ENCODE measurements at regions not wholly inside any gene's neighbourhood (a gene's known extent, or its start where the extent isn't known, plus 50 kb on each side); places are given as distances from the start of the nearest gene placed in this dataset.

GRCh38 chr10:4191354-4191753 lies 406.3 kb upstream of the KLF6 start:
- no peak for TF ChIP-seq CTCF (IDR thresholded peaks at IDR 0.05)
- Histone ChIP-seq H3K4me3 (no peak overlapping the region), H3K27ac (no peak overlapping the region)
- DNase-seq (ENCODE audit: low spot score): no peak

GRCh38 chr10:4190876-4191275 lies 405.9 kb upstream of the KLF6 start:
- Histone ChIP-seq H3K27ac (no peak overlapping the region), H3K4me3 (no peak overlapping the region)
- TF ChIP-seq CTCF (IDR thresholded peaks at IDR 0.05): no peak
- DNase-seq (ENCODE audit: low spot score): no peak

- Histone ChIP-seq H3K27ac (no peak overlapping the region), H3K4me3 (no peak overlapping the region)
- no peak for TF ChIP-seq CTCF (IDR thresholded peaks at IDR 0.05)
- DNase-seq (ENCODE audit: low spot score): no peak
These were observed 404.3 kb upstream of the KLF6 start for GRCh38 chr10:4189281-4189680.

DNA sequence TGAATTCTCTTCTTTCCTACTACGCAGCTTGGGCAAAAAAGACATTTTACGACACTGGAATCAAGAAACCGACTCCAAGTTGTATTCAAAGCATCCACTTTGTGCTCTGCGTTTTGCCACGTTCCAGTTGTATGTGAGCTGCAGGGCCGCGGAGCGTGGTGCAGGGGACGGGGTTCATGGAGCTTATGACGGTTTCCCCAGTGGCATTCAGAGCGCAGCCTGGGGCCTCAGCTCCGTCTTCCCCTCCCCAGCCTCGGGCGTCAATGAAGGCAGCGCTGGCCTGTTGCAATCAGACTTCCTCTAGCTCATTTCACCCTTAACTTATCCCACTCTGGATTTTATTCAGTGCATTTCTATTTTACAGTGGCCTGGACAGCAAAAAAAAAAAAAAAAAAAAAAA lies 403.4 kb upstream of the KLF6 start:
- no peak overlapping the region for H3K4me3 ChIP-seq
- H3K27ac ChIP-seq: no peak overlapping the region
- no peak for TF ChIP-seq CTCF (IDR thresholded peaks at IDR 0.05)
- DNase-seq (ENCODE audit: low spot score): no peak

GRCh38 chr10:4186849-4187540 lies 402.0 kb upstream of the KLF6 start:
- no peak for TF ChIP-seq CTCF (IDR thresholded peaks at IDR 0.05)
- DNase-seq (ENCODE audit: low spot score): no peak
- H3K27ac ChIP-seq: no peak overlapping the region
- H3K4me3 ChIP-seq: no peak overlapping the region

- H3K4me3 ChIP-seq: no peak overlapping the region
- no peak for DNase-seq (ENCODE audit: low spot score)
- TF ChIP-seq CTCF (IDR thresholded peaks at IDR 0.05): no peak
- H3K27ac ChIP-seq: no peak overlapping the region
These were observed 398.8 kb upstream of the KLF6 start for GRCh38 chr10:4183761-4184261.

DNA sequence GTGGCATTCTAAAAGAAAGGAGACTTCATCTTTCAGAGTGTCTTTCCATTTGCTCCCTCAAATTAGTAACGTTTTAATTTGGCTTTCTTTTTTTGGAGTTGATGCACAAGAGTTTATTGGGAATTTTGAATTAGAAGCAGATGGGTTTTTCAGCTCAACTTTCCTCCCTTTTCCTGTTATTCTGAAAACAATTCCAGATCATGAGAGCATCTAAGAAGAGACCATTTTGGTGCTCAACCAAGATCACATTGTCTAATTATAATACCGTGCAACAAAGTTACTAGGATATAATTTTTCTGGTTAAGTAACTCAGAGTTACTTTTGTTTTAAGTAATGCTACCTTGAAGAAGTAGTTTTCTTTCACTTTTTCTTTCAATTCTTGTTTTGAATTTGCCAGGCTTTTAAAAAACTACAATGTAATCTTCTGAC lies 396.6 kb upstream of the KLF6 start:
- Histone ChIP-seq H3K4me3 (no peak overlapping the region), H3K27ac (no peak overlapping the region)
- no peak for DNase-seq (ENCODE audit: low spot score)
- TF ChIP-seq CTCF (IDR thresholded peaks at IDR 0.05): no peak
